GM21576 (cell line): ENCODE measurements at regions not wholly inside any gene's neighbourhood (a gene's known extent, or its start where the extent isn't known, plus 50 kb on each side); places are given as distances from the start of the nearest gene placed in this dataset.

Source experiments
- ATAC-seq: cut with Tn5 transposase; IDR thresholded peaks from one replicate; pipeline ENCODE4 v1.9.1; 2021; ENCODE audit warnings: mild to moderate bottlenecking, moderate library complexity; ENCODE audit not compliant: unreplicated experiment

- ATAC-seq, result no peak
Observed at GRCh38 chr11:13104619-13105236, 95.6 kb downstream of the RASSF10 start.

GRCh38 chr11:13105237-13105844 lies 96.2 kb downstream of the RASSF10 start:
- no peak for ATAC-seq

DNA sequence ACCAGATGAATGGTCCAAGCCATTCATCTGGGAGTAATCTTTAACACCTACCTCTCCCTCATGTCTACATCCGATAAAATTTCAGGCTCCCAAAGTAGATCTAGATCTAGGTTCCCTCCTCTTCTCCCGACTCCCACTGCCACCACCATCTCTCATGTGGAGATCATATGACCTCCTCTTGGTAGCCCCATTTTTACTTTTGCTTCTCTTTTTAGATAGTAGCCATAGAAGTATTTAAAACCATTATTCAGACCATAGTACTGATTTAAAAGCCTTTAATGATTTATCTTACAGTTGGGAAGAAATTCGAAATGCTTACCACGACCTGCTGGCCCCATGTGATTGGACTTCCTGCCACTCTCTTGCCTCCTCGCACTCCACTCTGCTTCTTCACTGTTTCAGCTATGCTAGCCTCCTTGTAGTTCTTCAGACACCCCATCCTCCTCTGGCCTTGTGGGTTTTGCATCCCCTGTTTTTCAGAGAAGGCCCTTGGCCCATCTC lies 98.5 kb downstream of the RASSF10 start:
- ATAC-seq, result no peak

DNA sequence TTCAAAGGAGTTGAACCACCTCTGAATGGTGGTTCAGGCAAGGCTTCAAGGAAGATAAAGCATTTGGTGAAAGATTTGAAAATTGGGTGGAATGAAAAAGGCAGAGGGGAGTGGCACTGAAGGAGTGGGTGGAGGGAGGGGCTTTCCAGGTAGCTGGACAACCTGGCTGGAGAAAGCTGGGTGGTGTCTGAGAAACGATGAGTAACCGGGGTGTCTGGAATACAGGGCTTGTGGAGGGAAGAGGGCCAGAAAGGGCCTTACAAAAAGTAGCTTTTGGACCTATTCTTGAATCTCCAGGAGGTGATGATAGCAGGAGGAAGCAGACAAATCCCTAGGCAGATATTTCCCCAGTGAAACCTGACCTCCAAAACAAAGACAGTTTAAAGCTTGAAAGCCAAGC lies 99.3 kb downstream of the RASSF10 start:
- no peak for ATAC-seq

GRCh38 chr11:13109616-13110015 lies 100.5 kb downstream of the RASSF10 start:
- no peak for ATAC-seq

DNA sequence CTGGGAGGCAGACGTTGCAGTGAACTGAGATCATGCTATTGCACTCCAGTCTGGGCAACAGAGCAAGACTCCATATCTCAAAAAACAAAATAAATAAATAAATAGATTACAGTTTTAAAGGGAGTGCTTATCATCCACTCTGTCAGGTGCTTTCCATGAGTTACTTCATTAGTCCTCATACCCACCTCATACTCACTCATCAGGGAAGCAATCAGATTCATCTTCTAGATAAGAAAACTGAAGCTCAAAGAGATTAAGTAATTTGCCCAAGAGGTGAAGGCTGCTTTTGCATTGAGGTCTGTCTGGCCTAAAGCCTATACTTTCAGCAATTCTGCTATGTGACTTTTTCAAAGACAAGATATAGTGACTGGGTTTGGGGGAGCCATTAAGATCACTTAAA lies 101.0 kb downstream of the RASSF10 start:
- ATAC-seq, result no peak

GRCh38 chr11:13110929-13111812 lies 102.1 kb downstream of the RASSF10 start:
- ATAC-seq, result no peak

GRCh38 chr11:13111813-13112130 lies 102.7 kb downstream of the RASSF10 start:
- no peak for ATAC-seq

GRCh38 chr11:13114566-13115379 lies 105.7 kb downstream of the RASSF10 start:
- no peak for ATAC-seq

DNA sequence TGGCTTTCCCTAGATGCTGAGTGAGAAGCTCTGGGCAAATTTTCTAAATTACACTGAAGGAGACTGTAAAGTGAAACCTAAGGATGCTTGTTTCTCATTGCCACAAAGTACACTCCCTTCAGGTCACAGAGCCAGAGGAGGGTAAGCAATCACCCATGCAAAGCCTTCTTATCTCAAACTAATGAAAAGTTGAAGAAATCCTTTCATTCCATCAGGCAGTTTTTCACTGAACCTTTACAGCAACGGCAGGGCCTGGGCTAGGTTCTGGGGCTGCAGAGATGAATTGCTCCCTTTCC lies 106.2 kb downstream of the RASSF10 start:
- no peak for ATAC-seq

- no peak for ATAC-seq
Observed at GRCh38 chr11:13116491-13116890, 107.4 kb downstream of the RASSF10 start.

DNA sequence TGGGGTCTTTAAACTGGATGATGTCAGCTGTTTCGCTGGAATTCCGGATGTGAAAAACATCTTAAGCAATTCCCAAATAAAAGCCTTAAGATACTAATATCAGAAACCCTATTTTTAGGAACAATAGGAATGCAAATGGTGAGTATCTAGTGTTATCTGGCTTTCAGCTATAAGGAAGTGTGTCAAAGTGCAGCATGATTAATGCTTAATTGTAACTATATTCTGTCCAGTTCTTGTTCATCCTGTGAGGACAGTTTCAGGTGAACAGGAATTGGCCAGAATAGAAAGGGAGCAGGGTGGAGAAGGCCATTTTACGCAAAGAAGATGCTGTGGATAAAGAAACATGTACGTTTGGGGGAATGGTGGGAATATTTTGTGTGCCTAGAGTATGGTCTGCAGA lies 108.2 kb downstream of the RASSF10 start:
- no peak for ATAC-seq

DNA sequence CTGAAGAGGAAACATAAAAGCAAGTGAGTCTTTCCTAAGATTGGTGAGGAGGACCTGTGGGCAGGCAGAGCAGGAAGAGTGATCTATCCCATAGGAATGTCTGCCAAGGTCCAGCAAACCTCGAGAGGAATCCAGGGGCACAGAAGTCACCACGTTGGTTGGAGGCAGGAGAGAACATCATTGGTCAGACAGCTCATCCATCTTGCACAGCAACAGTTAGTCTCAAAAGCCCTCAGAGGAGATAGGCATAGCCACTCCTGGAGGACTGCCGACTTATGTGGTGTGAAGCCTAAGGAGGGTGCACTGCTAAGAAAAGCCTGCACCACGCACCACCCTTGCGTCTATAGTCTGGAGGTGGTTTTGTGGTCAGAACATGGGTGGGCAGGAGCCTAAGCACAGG lies 109.1 kb downstream of the RASSF10 start:
- ATAC-seq, result no peak

DNA sequence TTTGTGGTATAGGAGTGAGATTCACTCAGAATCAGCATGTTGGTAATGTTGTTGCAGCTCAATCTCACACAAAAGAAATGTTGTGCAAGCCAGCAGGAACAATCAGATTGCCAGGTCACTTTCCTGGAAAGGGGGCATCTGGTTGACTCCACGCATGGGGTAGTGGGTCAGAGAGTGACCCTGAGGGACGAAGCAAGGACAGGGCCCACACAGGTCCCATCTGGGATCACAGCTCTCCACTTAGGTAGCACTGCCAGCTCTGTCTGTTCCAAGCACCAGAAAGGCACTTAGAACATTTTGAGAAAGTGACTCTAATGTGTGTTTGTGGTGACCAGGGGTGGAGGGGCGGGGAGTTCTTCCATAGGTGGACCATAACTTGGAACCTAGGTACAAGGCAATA lies 109.5 kb downstream of the RASSF10 start:
- ATAC-seq, result no peak

GRCh38 chr11:13119361-13119760 lies 110.2 kb downstream of the RASSF10 start:
- no peak for ATAC-seq

DNA sequence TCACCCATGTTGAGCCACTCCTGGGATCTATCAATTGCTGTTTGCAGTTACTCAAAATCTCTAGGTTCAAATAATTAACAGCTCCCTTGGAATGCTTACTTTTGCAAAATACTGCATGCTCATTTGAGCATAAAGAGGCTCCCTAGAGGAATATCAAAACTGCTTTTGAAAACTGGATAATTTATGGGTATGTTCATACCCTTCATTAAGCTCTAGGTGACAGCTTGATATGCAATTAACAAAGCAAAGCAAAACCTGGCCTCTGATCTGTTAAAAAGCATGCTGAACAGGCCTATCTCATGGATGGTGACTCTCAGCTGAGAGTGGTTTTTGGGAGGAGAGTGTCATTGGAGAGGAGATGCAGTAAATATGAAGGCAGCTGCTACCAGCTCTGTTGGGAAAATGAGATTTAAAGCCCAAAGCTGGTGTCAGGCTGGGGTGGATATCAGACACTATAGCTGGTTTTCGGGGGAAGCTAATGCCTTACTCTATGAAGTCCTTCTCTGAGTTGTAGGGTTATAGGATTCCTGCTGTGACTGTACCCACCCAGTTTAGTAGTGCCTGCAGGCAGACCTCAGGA lies 110.9 kb downstream of the RASSF10 start:
- no peak for ATAC-seq

- ATAC-seq, result no peak
Observed at GRCh38 chr11:13120691-13121090, 111.6 kb downstream of the RASSF10 start.

DNA sequence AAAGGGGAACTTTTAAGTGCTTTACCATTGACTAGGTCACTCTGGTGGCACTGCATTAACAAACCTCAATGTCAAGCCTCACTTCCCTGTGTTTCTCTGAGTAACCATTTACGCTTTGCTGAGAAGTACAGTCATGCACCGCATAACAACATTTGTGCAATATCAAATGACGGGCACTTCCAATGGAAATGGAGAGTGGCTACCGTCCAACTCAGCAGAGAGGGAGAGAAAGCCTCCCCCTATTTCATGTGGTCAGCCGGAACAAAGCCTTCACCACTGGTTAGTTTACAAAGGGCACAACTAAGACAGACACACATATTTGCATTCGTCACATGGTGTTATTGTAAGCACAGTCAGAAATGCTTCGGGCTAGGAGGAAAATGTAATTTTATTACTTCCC lies 117.3 kb downstream of the RASSF10 start:
- no peak for ATAC-seq

GRCh38 chr11:13127161-13127560 lies 118.0 kb downstream of the RASSF10 start:
- ATAC-seq, result no peak

GRCh38 chr11:13128354-13128753 lies 119.2 kb downstream of the RASSF10 start:
- ATAC-seq, result no peak

GRCh38 chr11:13134066-13134465 lies 125.0 kb downstream of the RASSF10 start:
- no peak for ATAC-seq
